GM12872 (cell line): ENCODE measurements at regions not wholly inside any gene's neighbourhood (a gene's known extent, or its start where the extent isn't known, plus 50 kb on each side); places are given as distances from the start of the nearest gene placed in this dataset.

Experiments
- TF ChIP-seq, protein P1 (sequence below): IDR thresholded peaks from 3 replicates; pipeline ENCODE4 v1.5.1; 2011; ENCODE audit warnings: low read depth, mild to moderate bottlenecking, low read length, moderate library complexity; ENCODE audit not compliant: insufficient read depth

DNA sequence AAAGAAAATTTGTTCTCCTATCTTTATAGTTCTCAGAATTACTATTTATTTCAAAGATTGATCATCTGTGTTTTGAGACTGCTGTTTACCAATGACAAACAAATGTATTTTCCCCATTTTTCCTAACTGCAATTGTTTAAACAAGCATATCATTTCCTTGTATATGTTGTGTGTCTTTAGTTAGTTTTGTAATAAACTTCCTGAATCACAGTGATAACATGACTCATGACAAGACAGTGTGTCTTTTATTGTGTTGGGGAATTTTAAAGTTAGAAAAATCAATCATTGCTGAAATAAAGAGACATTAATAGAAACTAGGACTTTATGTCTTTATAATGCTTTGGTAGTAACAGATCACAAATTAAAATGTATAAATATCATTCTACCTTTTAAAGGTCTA is 348.5 kb downstream of the KCNJ2 start:
- TF ChIP-seq, protein P1, sequence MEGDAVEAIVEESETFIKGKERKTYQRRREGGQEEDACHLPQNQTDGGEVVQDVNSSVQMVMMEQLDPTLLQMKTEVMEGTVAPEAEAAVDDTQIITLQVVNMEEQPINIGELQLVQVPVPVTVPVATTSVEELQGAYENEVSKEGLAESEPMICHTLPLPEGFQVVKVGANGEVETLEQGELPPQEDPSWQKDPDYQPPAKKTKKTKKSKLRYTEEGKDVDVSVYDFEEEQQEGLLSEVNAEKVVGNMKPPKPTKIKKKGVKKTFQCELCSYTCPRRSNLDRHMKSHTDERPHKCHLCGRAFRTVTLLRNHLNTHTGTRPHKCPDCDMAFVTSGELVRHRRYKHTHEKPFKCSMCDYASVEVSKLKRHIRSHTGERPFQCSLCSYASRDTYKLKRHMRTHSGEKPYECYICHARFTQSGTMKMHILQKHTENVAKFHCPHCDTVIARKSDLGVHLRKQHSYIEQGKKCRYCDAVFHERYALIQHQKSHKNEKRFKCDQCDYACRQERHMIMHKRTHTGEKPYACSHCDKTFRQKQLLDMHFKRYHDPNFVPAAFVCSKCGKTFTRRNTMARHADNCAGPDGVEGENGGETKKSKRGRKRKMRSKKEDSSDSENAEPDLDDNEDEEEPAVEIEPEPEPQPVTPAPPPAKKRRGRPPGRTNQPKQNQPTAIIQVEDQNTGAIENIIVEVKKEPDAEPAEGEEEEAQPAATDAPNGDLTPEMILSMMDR, result no peak

DNA sequence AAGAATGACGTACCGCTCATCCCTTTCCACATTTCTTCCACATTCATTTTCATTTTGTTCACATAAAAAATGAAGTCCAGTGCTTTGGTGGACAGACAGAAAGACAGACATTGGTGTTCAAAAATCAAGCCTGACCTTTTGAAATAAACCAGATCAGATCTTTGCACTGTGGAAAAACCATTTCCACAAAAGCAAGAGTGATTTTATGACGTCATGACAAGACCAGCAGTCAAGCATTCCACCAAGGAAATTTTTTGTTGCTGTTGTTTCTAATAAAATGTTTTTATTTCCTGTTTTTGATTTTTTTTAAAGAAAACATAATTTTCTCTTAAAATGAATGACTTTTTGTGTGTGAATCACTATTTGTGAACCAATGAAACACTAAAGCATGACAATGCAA is 350.0 kb downstream of the KCNJ2 start:
- TF ChIP-seq, protein P1, result no peak

DNA sequence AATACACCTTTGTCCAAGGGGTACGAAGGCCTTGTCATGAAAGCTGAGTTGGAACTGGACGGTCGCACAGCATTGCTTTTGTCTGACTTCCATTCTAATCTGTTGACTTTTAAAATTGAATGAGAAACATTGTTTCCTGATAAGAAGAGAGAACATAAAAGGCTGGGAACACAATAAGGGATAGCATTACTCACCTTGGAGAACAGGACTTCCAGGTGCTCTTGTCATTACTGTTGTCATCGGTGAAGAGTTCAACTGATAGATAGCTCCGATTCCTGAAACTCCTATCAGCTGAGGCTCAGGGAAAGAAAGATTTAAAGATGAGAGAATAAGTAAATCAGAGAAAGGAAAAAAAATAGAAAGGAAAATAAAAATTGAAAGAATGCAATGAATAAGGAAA is 351.1 kb downstream of the KCNJ2 start:
- TF ChIP-seq, protein P1, result no peak

DNA sequence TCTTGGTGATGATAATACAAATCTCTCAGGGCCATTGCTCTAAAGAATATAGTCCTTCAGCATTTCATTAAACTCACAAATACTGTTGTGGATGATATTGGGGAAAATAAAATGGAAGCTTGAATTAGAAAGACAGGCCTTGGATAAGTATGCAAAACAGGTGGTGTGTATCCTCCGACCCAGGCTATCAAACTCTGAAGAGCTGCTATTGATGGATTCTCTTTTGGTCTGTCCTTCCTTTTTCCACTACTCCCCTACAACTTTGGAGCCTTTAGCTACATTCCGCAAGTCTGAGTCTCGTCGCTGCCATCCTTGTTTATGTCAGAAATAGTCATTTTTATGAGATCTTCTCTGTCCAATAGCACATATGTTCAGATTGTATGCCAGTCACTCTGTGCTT is 351.6 kb downstream of the KCNJ2 start:
- TF ChIP-seq, protein P1, result no peak

DNA sequence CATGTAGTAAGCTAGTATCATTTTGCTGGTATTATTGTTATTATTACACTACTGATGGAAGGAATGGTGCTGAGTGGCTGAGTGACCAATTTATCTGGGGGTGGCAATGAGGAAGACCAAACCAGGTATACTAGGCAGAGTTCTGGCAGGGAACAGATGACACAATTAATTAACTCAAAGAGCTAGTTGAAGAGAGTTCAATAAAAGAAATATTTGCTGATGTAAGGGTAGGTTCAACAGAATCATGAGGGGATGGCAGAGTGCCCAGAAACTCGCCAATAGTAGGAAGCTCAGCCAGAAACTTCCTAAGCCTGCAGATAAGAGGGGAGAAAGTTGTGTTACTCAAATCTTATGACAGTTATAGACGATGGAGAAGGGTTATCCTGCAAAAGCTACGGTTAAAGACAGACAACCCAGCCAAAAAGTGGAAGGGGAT is 352.5 kb downstream of the KCNJ2 start:
- TF ChIP-seq, protein P1, result no peak

DNA sequence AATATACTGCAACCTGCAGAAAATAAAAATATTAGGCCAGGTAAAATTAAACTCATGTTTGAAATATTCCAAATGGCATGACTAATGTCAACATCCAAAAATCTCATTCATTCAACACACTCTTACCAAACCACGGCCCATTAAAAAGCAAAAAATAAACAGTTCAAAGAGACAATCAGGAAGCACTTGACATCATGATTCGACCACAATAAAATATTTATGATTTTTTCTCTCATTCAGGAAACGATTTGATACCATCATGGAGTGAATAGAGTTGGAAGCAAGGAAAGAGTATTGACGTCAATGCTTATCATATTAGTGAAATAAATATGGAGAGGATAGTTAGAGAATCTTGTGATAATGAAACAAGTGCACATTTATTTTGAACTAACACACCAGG is 354.1 kb downstream of the KCNJ2 start:
- TF ChIP-seq, protein P1, result no peak

DNA sequence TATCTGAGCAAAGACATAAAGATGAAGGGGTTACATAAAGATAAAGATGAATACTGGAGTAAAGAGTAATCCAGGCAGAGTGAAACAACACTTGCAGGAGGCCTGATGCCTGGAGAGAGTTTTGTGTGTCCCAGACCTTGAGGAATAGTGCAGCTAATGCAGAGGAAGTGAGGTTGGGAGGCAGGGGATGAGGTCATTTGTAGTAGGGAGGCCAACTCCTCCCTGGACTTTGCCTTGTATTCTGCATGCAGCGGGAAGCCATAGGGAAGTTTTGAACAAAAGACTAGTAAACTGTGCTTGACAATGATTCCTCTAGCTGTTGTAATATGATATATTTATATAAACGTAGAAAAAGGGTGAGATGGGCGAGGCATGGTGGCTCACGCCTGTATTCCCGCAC is 356.6 kb downstream of the KCNJ2 start:
- TF ChIP-seq, protein P1, result no peak

DNA sequence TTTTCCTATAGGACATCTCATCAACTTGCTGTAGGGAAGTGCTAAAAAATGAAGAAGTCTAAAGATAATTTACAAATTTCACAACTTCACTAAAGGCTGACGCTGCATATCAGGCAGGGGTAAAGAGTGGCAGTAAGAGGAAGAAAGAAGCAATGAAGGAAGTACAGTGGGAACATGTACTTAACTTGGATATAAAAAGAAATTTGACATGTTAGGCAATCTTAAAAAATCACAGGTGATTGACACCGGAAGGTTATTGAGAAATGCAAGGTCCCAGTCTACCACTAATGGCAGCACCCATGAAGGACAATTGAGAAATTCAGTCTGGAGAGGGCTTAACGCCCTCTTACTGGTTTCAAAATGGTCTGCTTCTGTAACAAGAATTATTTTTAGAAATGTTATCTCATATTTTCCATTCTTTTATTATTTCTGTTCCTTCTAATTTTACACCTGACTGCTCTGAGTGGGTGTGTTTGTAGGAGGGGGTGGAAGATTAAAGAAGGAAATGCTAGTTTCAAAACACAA is 358.1 kb downstream of the KCNJ2 start:
- TF ChIP-seq, protein P1, result no peak
